Trophoblast cell (in vitro differentiated cells and primary cell): ENCODE measurements at regions not wholly inside any gene's neighbourhood (a gene's known extent, or its start where the extent isn't known, plus 50 kb on each side); places are given as distances from the start of the nearest gene placed in this dataset.
"Not testable (repeated sequence)": the region's sequence is repeated elsewhere in the genome, so short reads cannot be mapped to it uniquely, and the experiment has no call there.

Experiments
- DNase-seq, 2 donors: peaks; one replicate each; pipeline ENCODE4 v3.0.0-alpha.2; 2016
- H2AFZ ChIP-seq: 2 replicates; pipeline ENCODE4 v1.6.1; 2013; ENCODE audit warnings: low read length, moderate library complexity, mild to moderate bottlenecking; ENCODE audit not compliant: insufficient read depth, poor library complexity
- H2AK5ac ChIP-seq: 2 replicates; pipeline ENCODE4 v1.6.1; 2013; ENCODE audit warnings: mild to moderate bottlenecking, low read length
- H2BK120ac ChIP-seq: 2 replicates; pipeline ENCODE4 v1.6.1; 2013; ENCODE audit warnings: low read length, mild to moderate bottlenecking, moderate library complexity; ENCODE audit not compliant: insufficient read depth, poor library complexity
- H2BK12ac ChIP-seq: 2 replicates; pipeline ENCODE4 v1.6.1; 2013; ENCODE audit warnings: mild to moderate bottlenecking, low read length, moderate library complexity
- H2BK5ac ChIP-seq: 2 replicates; pipeline ENCODE4 v1.6.1; 2013; ENCODE audit warnings: low read length, low read depth, moderate library complexity, mild to moderate bottlenecking; ENCODE audit not compliant: poor library complexity
- H3K14ac ChIP-seq: 2 replicates; pipeline ENCODE4 v1.6.1; 2013; ENCODE audit warnings: mild to moderate bottlenecking, low read length
- H3K18ac ChIP-seq: 2 replicates; pipeline ENCODE4 v1.6.1; 2013; ENCODE audit warnings: mild to moderate bottlenecking, low read length
- H3K23ac ChIP-seq: 2 replicates; pipeline ENCODE4 v1.6.1; 2013; ENCODE audit warnings: low read length
- H3K27ac ChIP-seq: 2 replicates; pipeline ENCODE4 v1.5.1; 2013; ENCODE audit warnings: low read depth, mild to moderate bottlenecking, inconsistent platforms, low read length, moderate library complexity
- H3K27me3 ChIP-seq: 2 replicates; pipeline ENCODE4 v1.6.1; 2013; ENCODE audit warnings: inconsistent platforms, mild to moderate bottlenecking, low read length, moderate library complexity; ENCODE audit not compliant: insufficient read depth
- H3K36me3 ChIP-seq, 2 experiments: 1 replicate in 1 of 2; 2 replicates in 1 of 2; pipeline ENCODE4 v1.6.1; 2013; ENCODE audit warnings: low read length in 2 of 2, mild to moderate bottlenecking in 2 of 2, moderate library complexity in 1 of 2; ENCODE audit not compliant: insufficient read depth in 2 of 2, control insufficient read depth in 1 of 2
- H3K4ac ChIP-seq: 2 replicates; pipeline ENCODE4 v1.6.1; 2013; ENCODE audit warnings: low read depth, mild to moderate bottlenecking, low read length, moderate library complexity
- H3K4me1 ChIP-seq, 2 experiments: 1 replicate in 1 of 2; 2 replicates in 1 of 2; pipeline ENCODE4 v1.6.1; 2013; ENCODE audit warnings: low read length in 2 of 2, mild to moderate bottlenecking in 2 of 2, moderate library complexity in 1 of 2; ENCODE audit not compliant: insufficient read depth in 2 of 2, control insufficient read depth in 1 of 2
- H3K4me2 ChIP-seq: 2 replicates; pipeline ENCODE4 v1.6.1; 2013; ENCODE audit warnings: inconsistent platforms, mild to moderate bottlenecking, low read length, moderate library complexity
- H3K4me3 ChIP-seq: 2 replicates; pipeline ENCODE4 v1.5.1; 2013; ENCODE audit warnings: mild to moderate bottlenecking, low read depth, low read length, inconsistent platforms
- H3K79me1 ChIP-seq: one replicate; pipeline ENCODE4 v1.6.1; 2013; ENCODE audit warnings: low read length
- H3K79me2 ChIP-seq: 2 replicates; pipeline ENCODE4 v1.6.1; 2013; ENCODE audit warnings: low read length, mild to moderate bottlenecking; ENCODE audit not compliant: control insufficient read depth, insufficient read depth, poor library complexity
- H3K9ac ChIP-seq: 2 replicates; pipeline ENCODE4 v1.6.1; 2013; ENCODE audit warnings: mild to moderate bottlenecking, low read length
- H3K9me3 ChIP-seq: 2 replicates; pipeline ENCODE4 v1.6.1; 2013; ENCODE audit warnings: low read depth, mild to moderate bottlenecking, control low read depth, inconsistent platforms, low read length; ENCODE audit not compliant: insufficient read depth
- H4K12ac ChIP-seq: 2 replicates; pipeline ENCODE4 v1.6.1; 2013; ENCODE audit warnings: low read depth, mild to moderate bottlenecking, low read length, moderate library complexity
- H4K8ac ChIP-seq: 2 replicates; pipeline ENCODE4 v1.6.1; 2013; ENCODE audit warnings: low read depth, mild to moderate bottlenecking, low read length, moderate library complexity
- H4K91ac ChIP-seq: one replicate; pipeline ENCODE4 v1.6.1; 2013; ENCODE audit warnings: low read depth, mild to moderate bottlenecking, low read length, moderate library complexity
- WGBS: extraction: QIAGEN DNeasy Blood & Tissue Kit; methylation state at CpG from one replicate; pipeline ENCODE4 v1.1.7; 2013; ENCODE audit warnings: missing lambda C conversion rate; ENCODE audit not compliant: insufficient read length, insufficient coverage; ENCODE audit errors: extremely low coverage; 5-methylcytosine and 5-hydroxymethylcytosine counted together

DNA sequence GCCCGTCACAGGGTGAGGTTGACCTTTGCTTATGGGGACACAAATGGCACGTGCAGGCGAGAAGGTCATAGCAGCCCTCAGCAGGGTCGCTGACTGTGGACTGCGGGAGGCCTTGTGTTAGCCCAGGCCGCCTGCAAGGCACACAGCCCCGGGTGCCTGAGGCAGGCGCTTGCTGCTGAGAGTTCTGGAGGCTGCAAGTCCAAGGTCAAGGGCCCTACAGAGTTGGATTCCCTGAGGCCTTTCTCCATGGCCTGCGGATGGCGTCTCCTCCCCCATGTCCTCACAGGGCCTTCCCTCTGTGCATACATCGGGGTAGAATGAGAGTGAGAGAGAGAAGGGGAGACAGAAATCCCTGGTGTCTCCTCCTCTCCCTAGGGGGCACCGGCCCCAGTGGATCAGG, 202.3 kb downstream of the BANP start:
- H4K12ac ChIP-seq, H3K4me3 ChIP-seq, H3K79me2 ChIP-seq, H3K23ac ChIP-seq, H2AFZ ChIP-seq, H3K18ac ChIP-seq, H3K4ac ChIP-seq, H4K8ac ChIP-seq, H3K14ac ChIP-seq, H3K27me3 ChIP-seq, DNase-seq, H3K4me2 ChIP-seq, H2BK5ac ChIP-seq, H3K36me3 ChIP-seq, H2BK120ac ChIP-seq, H4K91ac ChIP-seq, H2BK12ac ChIP-seq, H3K79me1 ChIP-seq, H2AK5ac ChIP-seq, H3K9me3 ChIP-seq, H3K27ac ChIP-seq, H3K9ac ChIP-seq, H3K4me1 ChIP-seq: not testable (repeated sequence)
- WGBS: no CpG with 5 or more reads among the region's 12 CpGs

DNA sequence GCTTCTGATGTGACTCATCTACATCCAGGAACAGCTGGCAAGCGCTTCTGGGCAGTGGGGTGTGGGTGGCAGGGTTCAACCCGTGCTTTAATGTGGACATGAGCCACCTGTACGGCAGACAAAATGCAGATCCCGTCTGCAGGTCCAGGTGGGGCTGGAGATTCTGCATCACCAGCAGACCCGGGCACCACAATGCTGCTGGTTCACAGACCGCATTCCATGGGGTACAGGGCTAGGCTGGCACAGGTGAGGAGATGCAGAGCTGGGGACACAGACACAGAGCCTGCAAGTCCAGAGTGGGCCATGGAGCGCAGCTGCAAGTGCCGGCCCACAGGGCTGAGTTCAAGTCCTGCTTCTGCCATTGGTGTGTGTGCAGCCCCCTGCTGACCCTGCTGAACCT, 203.7 kb downstream of the BANP start:
- H2BK12ac ChIP-seq, H3K27me3 ChIP-seq, DNase-seq, H3K9ac ChIP-seq, H2AFZ ChIP-seq, H3K4ac ChIP-seq, H3K23ac ChIP-seq, H3K79me2 ChIP-seq, H3K27ac ChIP-seq, H3K4me2 ChIP-seq, H3K36me3 ChIP-seq, H3K4me1 ChIP-seq, H4K8ac ChIP-seq, H2AK5ac ChIP-seq, H3K14ac ChIP-seq, H4K91ac ChIP-seq, H2BK5ac ChIP-seq, H4K12ac ChIP-seq, H3K4me3 ChIP-seq, H3K79me1 ChIP-seq, H3K9me3 ChIP-seq, H3K18ac ChIP-seq, H2BK120ac ChIP-seq: not testable (repeated sequence)
- no CpG with 5 or more reads among the region's 8 CpGs for WGBS

- not testable (repeated sequence) for H3K79me1 ChIP-seq, H3K18ac ChIP-seq, H2AFZ ChIP-seq, H3K4ac ChIP-seq, H3K4me3 ChIP-seq, H3K36me3 ChIP-seq, H2BK120ac ChIP-seq, H4K91ac ChIP-seq, H3K23ac ChIP-seq, H3K14ac ChIP-seq, H3K4me2 ChIP-seq, H4K12ac ChIP-seq, H2AK5ac ChIP-seq, H2BK12ac ChIP-seq, H3K79me2 ChIP-seq, H3K27me3 ChIP-seq, H3K27ac ChIP-seq, DNase-seq, H3K9me3 ChIP-seq, H4K8ac ChIP-seq, H2BK5ac ChIP-seq, H3K9ac ChIP-seq, H3K4me1 ChIP-seq
- no CpG with 5 or more reads among the region's 10 CpGs for WGBS
Observed at GRCh38 chr16:88155681-88156080, 204.4 kb downstream of the BANP start.

DNA sequence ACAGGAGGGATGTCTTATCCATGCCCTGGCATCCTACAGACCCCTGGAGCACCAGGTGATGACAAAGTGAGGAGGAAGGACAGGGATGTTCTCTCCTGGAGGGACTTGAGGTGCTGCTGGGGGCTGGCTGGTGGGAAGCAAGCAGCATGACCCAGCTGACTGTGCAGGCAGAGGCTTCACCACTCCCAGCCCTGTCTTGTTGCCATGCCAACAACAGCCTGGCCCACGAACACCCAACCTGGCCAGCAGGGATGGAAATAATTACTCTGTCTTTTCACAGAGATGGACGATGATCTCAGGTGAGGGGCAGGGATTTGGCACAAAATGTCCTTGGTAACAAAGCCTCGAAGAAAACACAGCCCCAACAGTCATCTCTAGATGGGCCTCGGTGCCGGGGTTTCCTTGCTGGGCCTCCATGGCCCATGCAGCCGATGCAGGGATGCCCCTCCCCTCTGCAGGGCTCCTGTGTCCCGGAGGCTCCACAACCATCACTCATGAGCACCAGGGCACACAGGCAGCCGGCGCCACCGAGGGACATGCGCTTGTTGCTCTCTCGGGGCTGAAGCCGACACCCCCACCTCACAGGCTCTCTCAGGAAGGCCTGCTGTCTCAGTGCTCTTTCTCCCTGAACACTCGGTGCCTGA, 205.5 kb downstream of the BANP start:
- not testable (repeated sequence) for H2AFZ ChIP-seq, H2BK12ac ChIP-seq

More for the DNA sequence above, 205.5 kb downstream of the BANP start:
- not testable (repeated sequence) for H2BK120ac ChIP-seq, H3K4me1 ChIP-seq, H3K79me1 ChIP-seq, H3K4ac ChIP-seq, H3K4me3 ChIP-seq, H3K79me2 ChIP-seq, H3K27me3 ChIP-seq, H2BK5ac ChIP-seq, H3K4me2 ChIP-seq, H4K8ac ChIP-seq, H4K91ac ChIP-seq, H4K12ac ChIP-seq, H3K18ac ChIP-seq, H2AK5ac ChIP-seq, H3K36me3 ChIP-seq, H3K23ac ChIP-seq, H3K27ac ChIP-seq, H3K9me3 ChIP-seq, H3K9ac ChIP-seq, DNase-seq, H3K14ac ChIP-seq
- no CpG with 5 or more reads among the region's 14 CpGs for WGBS
